Activated T-cell treated with anti-CD3 and anti-CD28 coated beads, Interleukin-2, amount 50 U/mL, for 24 hours (primary cell): ENCODE measurements at regions not wholly inside any gene's neighbourhood (a gene's known extent, or its start where the extent isn't known, plus 50 kb on each side); places are given as distances from the start of the nearest gene placed in this dataset.
"Not testable (repeated sequence)": the region's sequence is repeated elsewhere in the genome, so short reads cannot be mapped to it uniquely, and the experiment has no call there.

Experiments used
- DNase-seq: peaks from one replicate; pipeline ENCODE4 v3.0.0-alpha.2; 2020
- H3K27ac Mint-ChIP-seq: 2 replicates; pipeline ENCODE4 v1.8.0; 2020; ENCODE audit warnings: mild to moderate bottlenecking, mixed read lengths
- H3K27me3 Mint-ChIP-seq: 2 replicates; pipeline ENCODE4 v1.8.0; 2020; ENCODE audit warnings: mixed read lengths
- H3K36me3 Mint-ChIP-seq: 2 replicates; pipeline ENCODE4 v1.8.0; 2020; ENCODE audit warnings: low read depth, mixed read lengths
- H3K4me1 Mint-ChIP-seq: 2 replicates; pipeline ENCODE4 v1.8.0; 2020; ENCODE audit warnings: low read depth, mixed read lengths
- H3K4me3 Mint-ChIP-seq: 2 replicates; pipeline ENCODE4 v1.8.0; 2020; ENCODE audit warnings: mild to moderate bottlenecking, moderate library complexity, mixed read lengths
- H3K9me3 Mint-ChIP-seq: 2 replicates; pipeline ENCODE4 v1.8.0; 2020; ENCODE audit warnings: mixed read lengths

DNA sequence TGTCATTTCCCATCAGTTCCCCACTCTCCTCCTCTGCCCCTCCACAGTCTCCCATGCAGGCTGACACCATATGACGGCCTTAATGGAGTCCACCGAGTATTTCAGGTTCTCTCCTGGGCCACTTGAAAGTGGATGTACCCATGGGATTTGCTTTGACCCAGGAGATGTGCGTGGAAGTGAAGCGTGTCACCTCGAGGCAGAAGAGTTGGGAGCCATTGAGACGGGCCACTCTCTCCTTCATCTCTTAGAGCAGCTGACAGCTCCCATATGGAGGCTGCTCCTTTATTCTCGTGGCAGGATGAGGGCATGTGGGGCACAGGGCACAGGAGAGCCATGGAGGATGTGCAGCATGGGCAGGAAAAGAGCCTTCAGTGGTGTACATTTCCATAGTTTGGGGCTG lies 144.7 kb upstream of the CRYM start:
- not testable (repeated sequence) for H3K4me3 Mint-ChIP-seq, H3K27me3 Mint-ChIP-seq, H3K9me3 Mint-ChIP-seq, H3K36me3 Mint-ChIP-seq, H3K4me1 Mint-ChIP-seq, H3K27ac Mint-ChIP-seq, DNase-seq

GRCh38 chr16:21404699-21405098 lies 126.6 kb upstream of the CRYM start:
- DNase-seq, H3K9me3 Mint-ChIP-seq, H3K27me3 Mint-ChIP-seq: not testable (repeated sequence)

DNA sequence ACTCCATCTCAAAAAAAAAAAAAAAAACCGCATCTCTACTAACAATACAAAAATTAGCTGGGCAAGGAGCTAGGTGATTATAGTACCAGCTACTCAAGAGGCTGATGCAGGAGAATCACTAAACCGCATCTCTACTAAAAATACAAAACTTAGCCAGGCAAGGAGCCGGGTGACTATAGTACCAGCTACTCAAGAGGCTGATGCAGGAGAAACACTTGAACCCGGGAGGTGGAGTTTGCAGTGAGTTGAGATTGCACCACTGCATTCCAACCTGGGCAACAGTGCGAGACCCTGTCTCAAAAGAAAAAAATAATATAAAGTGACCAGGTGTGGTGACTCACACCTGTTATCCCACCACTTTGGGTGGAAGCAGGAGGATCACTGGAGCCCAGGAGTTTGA lies 119.8 kb upstream of the CRYM start:
- H3K4me1 Mint-ChIP-seq, H3K27ac Mint-ChIP-seq, H3K9me3 Mint-ChIP-seq, H3K36me3 Mint-ChIP-seq, DNase-seq, H3K4me3 Mint-ChIP-seq, H3K27me3 Mint-ChIP-seq: not testable (repeated sequence)

More at GRCh38 chr16:21404699-21405098, 126.6 kb upstream of the CRYM start:
- not testable (repeated sequence) for H3K36me3 Mint-ChIP-seq, H3K4me1 Mint-ChIP-seq, H3K4me3 Mint-ChIP-seq, H3K27ac Mint-ChIP-seq

- not testable (repeated sequence) for H3K9me3 Mint-ChIP-seq, DNase-seq, H3K36me3 Mint-ChIP-seq, H3K4me1 Mint-ChIP-seq, H3K27ac Mint-ChIP-seq, H3K27me3 Mint-ChIP-seq, H3K4me3 Mint-ChIP-seq
Measured at GRCh38 chr16:21396545-21396944, 118.5 kb upstream of the CRYM start.

- not testable (repeated sequence) for H3K36me3 Mint-ChIP-seq, H3K9me3 Mint-ChIP-seq
Measured at GRCh38 chr16:21390634-21391033, 112.5 kb upstream of the CRYM start.

GRCh38 chr16:21389860-21390259 lies 111.8 kb upstream of the CRYM start:
- not testable (repeated sequence) for H3K27ac Mint-ChIP-seq, H3K36me3 Mint-ChIP-seq

More at GRCh38 chr16:21390634-21391033, 112.5 kb upstream of the CRYM start:
- DNase-seq, H3K4me1 Mint-ChIP-seq, H3K4me3 Mint-ChIP-seq, H3K27ac Mint-ChIP-seq, H3K27me3 Mint-ChIP-seq: not testable (repeated sequence)

DNA sequence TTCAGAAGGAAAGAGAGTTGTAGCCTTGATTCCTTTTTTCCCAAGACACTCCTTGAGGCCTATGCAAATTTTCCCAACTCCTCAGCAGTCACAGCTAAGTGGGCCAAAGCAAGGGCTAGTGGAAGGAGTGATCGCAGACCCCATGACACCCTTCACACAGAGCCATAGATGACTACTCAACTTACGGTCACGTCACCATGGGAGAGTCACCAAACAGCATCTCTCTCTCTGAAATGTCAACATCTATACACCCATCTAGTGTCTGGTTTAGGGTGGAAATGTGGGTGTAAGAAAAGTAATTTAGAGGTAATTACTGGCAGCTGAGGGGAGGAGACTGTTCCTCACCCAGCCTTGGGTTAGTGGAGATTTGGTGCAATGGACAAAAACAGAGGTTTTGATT lies 109.7 kb upstream of the CRYM start:
- H3K36me3 Mint-ChIP-seq, H3K4me1 Mint-ChIP-seq, H3K4me3 Mint-ChIP-seq, H3K27me3 Mint-ChIP-seq, H3K27ac Mint-ChIP-seq, H3K9me3 Mint-ChIP-seq, DNase-seq: not testable (repeated sequence)

More at GRCh38 chr16:21389860-21390259, 111.8 kb upstream of the CRYM start:
- H3K4me3 Mint-ChIP-seq, H3K9me3 Mint-ChIP-seq, H3K27me3 Mint-ChIP-seq, DNase-seq, H3K4me1 Mint-ChIP-seq: not testable (repeated sequence)

- not testable (repeated sequence) for H3K27ac Mint-ChIP-seq, H3K36me3 Mint-ChIP-seq, H3K27me3 Mint-ChIP-seq, H3K4me3 Mint-ChIP-seq, H3K4me1 Mint-ChIP-seq, DNase-seq, H3K9me3 Mint-ChIP-seq
Measured at GRCh38 chr16:21386201-21386915, 108.3 kb upstream of the CRYM start.

DNA sequence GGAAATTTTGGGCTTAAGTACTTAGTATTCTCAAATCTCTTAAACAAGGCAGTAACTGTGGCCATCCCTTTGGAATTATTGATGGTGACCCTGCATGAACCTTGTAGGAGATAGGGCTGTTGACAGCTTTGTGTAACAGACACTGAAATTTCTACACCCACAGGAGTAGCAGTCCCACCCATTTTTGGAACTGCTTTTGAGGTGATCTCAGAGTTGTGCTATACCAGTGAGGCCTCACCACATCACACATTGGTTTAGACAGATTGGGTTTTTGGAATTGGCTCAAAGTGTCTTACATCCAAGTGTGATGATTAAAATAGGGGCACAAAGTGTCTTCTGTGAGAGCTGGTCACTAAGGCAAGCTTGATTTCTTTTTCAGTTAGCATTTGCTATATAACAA lies 105.6 kb upstream of the CRYM start:
- not testable (repeated sequence) for H3K36me3 Mint-ChIP-seq, H3K4me3 Mint-ChIP-seq, H3K9me3 Mint-ChIP-seq, H3K4me1 Mint-ChIP-seq, DNase-seq, H3K27ac Mint-ChIP-seq, H3K27me3 Mint-ChIP-seq

DNA sequence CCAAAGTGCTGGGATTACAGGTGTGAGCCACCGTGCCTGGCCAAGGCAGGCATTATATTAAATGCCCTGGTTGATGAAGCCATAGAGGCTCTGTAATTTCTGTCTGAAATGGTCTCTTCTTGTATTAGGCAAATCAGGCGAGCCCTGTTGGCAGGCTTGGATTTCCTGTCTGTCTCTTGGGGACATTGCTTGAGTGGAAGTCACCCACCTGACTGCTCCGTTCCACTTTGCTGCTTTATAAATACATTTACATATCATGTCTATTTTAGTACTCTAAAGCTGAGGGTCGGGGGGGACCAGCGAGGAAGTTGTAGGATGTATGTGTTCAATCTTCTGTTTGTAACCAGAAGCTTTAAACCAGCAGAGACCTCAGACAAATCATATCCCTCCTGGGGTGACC lies 101.6 kb upstream of the CRYM start:
- not testable (repeated sequence) for H3K27ac Mint-ChIP-seq, H3K9me3 Mint-ChIP-seq

GRCh38 chr16:21376196-21376899 lies 98.3 kb upstream of the CRYM start:
- H3K4me3 Mint-ChIP-seq, H3K36me3 Mint-ChIP-seq, H3K27ac Mint-ChIP-seq, H3K9me3 Mint-ChIP-seq, H3K4me1 Mint-ChIP-seq, H3K27me3 Mint-ChIP-seq, DNase-seq: not testable (repeated sequence)

More for the DNA sequence above, 101.6 kb upstream of the CRYM start:
- H3K27me3 Mint-ChIP-seq, DNase-seq, H3K4me1 Mint-ChIP-seq, H3K36me3 Mint-ChIP-seq, H3K4me3 Mint-ChIP-seq: not testable (repeated sequence)

- H3K4me3 Mint-ChIP-seq, H3K9me3 Mint-ChIP-seq, H3K27ac Mint-ChIP-seq, DNase-seq, H3K27me3 Mint-ChIP-seq, H3K36me3 Mint-ChIP-seq, H3K4me1 Mint-ChIP-seq: not testable (repeated sequence)
Measured at GRCh38 chr16:21375334-21375733, 97.2 kb upstream of the CRYM start.

DNA sequence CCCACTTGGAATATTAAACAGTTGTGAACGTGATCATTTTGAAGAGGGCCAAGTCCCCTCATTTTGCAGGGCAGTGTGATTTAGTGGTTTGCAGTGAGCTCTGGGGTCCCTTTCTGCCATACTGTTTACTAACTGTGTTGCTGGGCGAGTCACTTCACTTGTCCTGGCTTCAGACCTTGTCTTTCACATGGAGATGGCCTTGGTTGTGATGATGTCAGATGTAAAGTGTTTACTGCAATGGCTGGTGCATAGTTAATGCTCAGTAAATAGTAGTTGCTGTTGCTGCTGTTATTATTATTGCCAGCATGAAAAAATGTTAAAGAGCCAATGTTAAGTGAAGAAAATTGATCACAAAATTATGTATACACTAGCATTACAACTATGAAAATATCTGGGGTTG lies 95.4 kb upstream of the CRYM start:
- H3K27me3 Mint-ChIP-seq, H3K4me1 Mint-ChIP-seq, H3K27ac Mint-ChIP-seq, DNase-seq, H3K9me3 Mint-ChIP-seq, H3K4me3 Mint-ChIP-seq, H3K36me3 Mint-ChIP-seq: not testable (repeated sequence)

GRCh38 chr16:21372862-21373261 lies 94.8 kb upstream of the CRYM start:
- DNase-seq, H3K27me3 Mint-ChIP-seq, H3K4me3 Mint-ChIP-seq, H3K27ac Mint-ChIP-seq, H3K9me3 Mint-ChIP-seq, H3K4me1 Mint-ChIP-seq, H3K36me3 Mint-ChIP-seq: not testable (repeated sequence)

- H3K9me3 Mint-ChIP-seq, H3K27me3 Mint-ChIP-seq, H3K36me3 Mint-ChIP-seq, DNase-seq, H3K4me1 Mint-ChIP-seq, H3K27ac Mint-ChIP-seq, H3K4me3 Mint-ChIP-seq: not testable (repeated sequence)
Measured at GRCh38 chr16:21372162-21372835, 94.2 kb upstream of the CRYM start.
